ENCODE measurements at regions not wholly inside any gene's neighbourhood (a gene's known extent, or its start where the extent isn't known, plus 50 kb on each side); places are given as distances from the start of the nearest gene placed in this dataset.

DNA sequence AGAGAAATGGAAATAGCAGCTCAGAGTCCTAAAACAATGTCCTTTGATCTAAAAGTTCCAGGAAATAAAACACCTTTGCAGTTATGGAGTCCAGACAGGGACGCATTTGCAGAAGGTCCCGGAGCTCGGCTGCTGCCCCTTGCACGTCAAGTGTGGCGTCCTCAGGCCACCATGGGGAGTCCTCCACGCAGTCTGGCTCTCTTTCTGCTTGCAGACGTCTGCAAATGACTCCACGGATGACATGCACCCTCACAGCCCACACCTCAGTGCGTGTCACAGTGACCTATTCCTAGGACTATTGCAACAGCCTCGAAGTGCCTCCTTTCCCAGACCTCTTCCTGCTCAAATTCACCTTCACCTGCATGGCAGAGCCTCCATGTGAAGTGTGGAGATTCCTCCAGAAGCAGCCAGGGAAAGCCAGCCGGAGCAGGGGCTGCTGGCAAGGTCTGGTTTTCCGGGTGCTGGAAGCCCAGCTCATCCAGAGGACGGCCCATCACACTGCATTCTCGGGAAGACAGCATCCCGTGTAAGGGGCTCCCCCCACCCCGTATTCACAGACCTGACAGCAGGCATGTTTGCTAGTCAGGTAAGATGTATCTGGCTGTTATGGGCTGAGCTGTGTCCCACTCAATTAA lies 137.7 kb downstream of the ASB1 start:
- Histone ChIP-seq H3K79me2 (ENCODE audit: insufficient read depth) (no peaks in the 10 kb centered on the region), H4K20me1 (ENCODE audit: insufficient read depth) (no peaks in the 10 kb centered on the region), H3K9ac (no peak overlapping the region), H3F3A (ENCODE audit: insufficient read depth) (no peaks in the 10 kb centered on the region), H3K36me3 (ENCODE audit: low read depth) (no peaks in the 10 kb centered on the region), H3K4me3 (no peak overlapping the region), H3K4me1 (ENCODE audit: insufficient read depth) (no peaks in the 10 kb centered on the region), H3K4me2 (ENCODE audit: unreplicated experiment) (no peak overlapping the region), H3K9me2 (ENCODE audit: insufficient read depth) (no peaks in the 10 kb centered on the region), H2AFZ (no peak overlapping the region), H3K27ac (no peak overlapping the region), H3K9me3 (ENCODE audit: low read depth) (no peaks in the 10 kb centered on the region), H3K27me3 (replicated peaks; ENCODE audit: insufficient read depth) (peaks cover 3% of the 10 kb centered on the region; the same call in 1 of the 2 replicates)
- DNase-seq: no peak
- 70 to 73% methylated on average over 16 of the region's 16 CpGs for WGBS, 2 experiments (ENCODE audit: low coverage in 1 of 2, low lambda C conversion rate in 2 of 2, missing lambda C conversion rate in 2 of 2)
- TF ChIP-seq EZH2phosphoT487 (IDR thresholded peaks at IDR 0.05; ENCODE audit: insufficient read depth, low read depth) (no peak), EZH2 (IDR thresholded peaks at IDR 0.05; ENCODE audit: insufficient read depth, poor library complexity, severe bottlenecking) (no peak)
- in situ Hi-C loops (cut with MboI): no loop called here

DNA sequence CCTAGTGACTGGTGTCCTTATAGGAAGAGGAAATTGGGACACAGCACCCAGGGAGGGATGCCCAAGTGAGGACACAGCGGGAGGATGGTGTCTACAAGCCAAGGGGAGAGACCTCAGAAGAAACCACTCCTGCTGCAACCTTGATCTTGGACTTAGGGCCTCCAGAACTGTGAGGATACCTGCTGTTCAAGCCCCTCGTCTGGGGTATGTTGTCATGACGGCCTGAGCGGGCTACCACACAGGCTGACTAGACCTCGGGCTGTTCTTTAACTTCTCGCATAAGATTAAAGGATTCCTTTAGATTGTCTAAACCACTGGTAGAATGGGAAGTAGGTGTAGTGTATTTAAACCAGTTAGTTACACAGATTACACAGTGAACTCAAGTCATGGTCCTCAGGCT lies 138.3 kb downstream of the ASB1 start:
- H3K79me2 ChIP-seq (ENCODE audit: insufficient read depth): no peaks in the 10 kb centered on the region
- H3K9me2 ChIP-seq (ENCODE audit: insufficient read depth): no peaks in the 10 kb centered on the region
- WGBS, 2 experiments (ENCODE audit: low coverage in 1 of 2, low lambda C conversion rate in 2 of 2, missing lambda C conversion rate in 2 of 2): 81 to 84% methylated on average over 6 of the region's 6 CpGs
- H3K27me3 ChIP-seq (replicated peaks; ENCODE audit: insufficient read depth): peaks cover 4% of the 10 kb centered on the region; the same call in 1 of the 2 replicates
- H4K20me1 ChIP-seq (ENCODE audit: insufficient read depth): no peaks in the 10 kb centered on the region
- H3K9ac ChIP-seq: no peak overlapping the region
- no peak overlapping the region for H3K4me3 ChIP-seq
- no peak overlapping the region for H2AFZ ChIP-seq
- no peaks in the 10 kb centered on the region for H3F3A ChIP-seq (ENCODE audit: insufficient read depth)
- no peaks in the 10 kb centered on the region for H3K4me1 ChIP-seq (ENCODE audit: insufficient read depth)
- H3K4me2 ChIP-seq (ENCODE audit: unreplicated experiment): no peak overlapping the region
- H3K27ac ChIP-seq: no peak overlapping the region
- H3K9me3 ChIP-seq (ENCODE audit: low read depth): no peaks in the 10 kb centered on the region
- DNase-seq: no peak
- H3K36me3 ChIP-seq (ENCODE audit: low read depth): no peaks in the 10 kb centered on the region
- TF ChIP-seq EZH2 (IDR thresholded peaks at IDR 0.05; ENCODE audit: insufficient read depth, poor library complexity, severe bottlenecking) (no peak), EZH2phosphoT487 (IDR thresholded peaks at IDR 0.05; ENCODE audit: insufficient read depth, low read depth) (no peak)
- in situ Hi-C loops (cut with MboI): no loop called here

DNA sequence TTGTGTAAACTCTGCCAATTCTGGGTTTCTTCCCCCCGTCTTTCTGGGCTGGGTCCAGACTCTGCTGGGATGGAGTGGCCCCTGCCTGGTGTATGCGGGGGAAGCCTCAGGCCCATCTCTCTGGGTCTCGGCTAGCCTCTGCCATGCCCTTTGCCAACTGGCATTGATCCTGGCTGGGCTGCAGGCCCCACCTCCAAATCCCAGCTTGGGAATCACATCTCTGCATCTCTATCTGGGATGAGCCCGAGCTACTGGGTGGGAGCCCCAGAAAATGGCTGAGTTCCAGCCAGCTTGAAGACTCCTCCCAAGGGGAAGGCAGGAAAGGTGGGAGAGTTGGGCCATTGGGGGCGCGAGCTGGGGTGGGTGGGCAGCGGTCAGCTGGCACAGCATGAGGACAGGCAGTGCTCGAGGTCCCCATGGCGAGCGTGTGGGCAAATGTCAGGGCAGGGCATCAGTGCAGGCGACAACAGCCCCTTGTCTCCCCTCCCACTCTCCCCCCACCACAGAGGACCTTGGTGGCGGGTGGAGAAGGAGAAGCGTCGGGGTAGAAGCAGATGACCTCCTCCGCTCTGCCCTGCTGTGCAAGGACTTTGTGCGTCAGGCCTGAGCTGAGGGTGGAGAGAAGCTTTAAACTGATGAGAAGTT lies 139.4 kb downstream of the ASB1 start:
- WGBS, 2 experiments (ENCODE audit: low coverage in 1 of 2, low lambda C conversion rate in 2 of 2, missing lambda C conversion rate in 2 of 2): 81 to 85% methylated on average over 8 to 16 of the region's 16 CpGs
- DNase-seq: no peak

DNA sequence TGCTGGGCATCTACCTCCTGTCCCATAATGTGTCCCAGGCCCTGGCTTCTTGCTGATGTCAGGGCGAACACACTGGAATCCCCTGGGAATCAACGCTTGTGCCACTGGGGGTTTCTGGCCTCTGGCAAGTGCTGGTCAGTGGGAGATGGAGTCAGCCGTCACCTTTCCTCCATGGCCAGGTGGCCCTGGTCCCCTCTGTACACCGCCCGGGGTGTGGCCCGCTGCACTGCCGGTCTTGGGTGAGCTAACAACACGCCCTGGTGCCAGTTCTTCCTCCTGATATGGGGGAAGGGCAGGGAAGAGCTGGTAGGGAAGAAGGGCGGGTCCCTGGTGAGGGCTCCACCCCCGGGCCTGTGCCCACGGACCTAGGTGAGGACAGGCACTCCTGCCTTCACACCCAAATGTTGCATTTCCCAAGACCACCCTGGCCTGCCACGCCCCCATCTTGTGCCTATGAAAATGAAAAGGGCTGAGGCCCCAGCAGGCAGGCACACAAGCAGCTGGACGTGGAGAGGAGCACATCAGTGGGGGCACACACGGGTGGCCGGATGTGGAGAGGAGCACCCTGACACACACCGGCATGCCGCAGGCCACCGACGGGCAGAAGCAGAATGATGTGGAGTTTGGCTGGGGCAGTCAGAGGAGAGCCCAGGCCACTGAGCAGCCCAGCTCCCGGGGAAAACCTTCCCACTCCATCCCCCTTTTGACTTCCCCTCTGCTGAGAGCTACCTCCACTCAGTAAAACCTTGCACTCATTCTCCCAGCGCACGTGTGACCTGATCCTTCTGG lies 140.5 kb downstream of the ASB1 start:
- Histone ChIP-seq H3K9ac (no peak overlapping the region), H3K4me3 (no peak overlapping the region), H3K4me1 (ENCODE audit: insufficient read depth) (no peaks in the 10 kb centered on the region), H3K9me3 (ENCODE audit: low read depth) (no peaks in the 10 kb centered on the region), H3K27me3 (replicated peaks; ENCODE audit: insufficient read depth) (peaks cover 4% of the 10 kb centered on the region; the same call in 1 of the 2 replicates), H3K27ac (no peak overlapping the region), H3F3A (ENCODE audit: insufficient read depth) (no peaks in the 10 kb centered on the region), H2AFZ (no peak overlapping the region), H3K36me3 (ENCODE audit: low read depth) (no peaks in the 10 kb centered on the region), H3K4me2 (ENCODE audit: unreplicated experiment) (no peak overlapping the region), H4K20me1 (ENCODE audit: insufficient read depth) (no peaks in the 10 kb centered on the region), H3K79me2 (ENCODE audit: insufficient read depth) (no peaks in the 10 kb centered on the region), H3K9me2 (ENCODE audit: insufficient read depth) (no peaks in the 10 kb centered on the region)
- TF ChIP-seq EZH2 (IDR thresholded peaks at IDR 0.05; ENCODE audit: insufficient read depth, poor library complexity, severe bottlenecking) (no peak), EZH2phosphoT487 (IDR thresholded peaks at IDR 0.05; ENCODE audit: insufficient read depth, low read depth) (no peak)
- no peak for DNase-seq
- 86 to 88% methylated on average over 18 to 22 of the region's 22 CpGs for WGBS, 2 experiments (ENCODE audit: low coverage in 1 of 2, low lambda C conversion rate in 2 of 2, missing lambda C conversion rate in 2 of 2)
- in situ Hi-C loops (cut with MboI): no loop called here

More for the DNA sequence above, 139.4 kb downstream of the ASB1 start:
- no peaks in the 10 kb centered on the region for H3K9me2 ChIP-seq (ENCODE audit: insufficient read depth)
- H3K9ac ChIP-seq: no peak overlapping the region
- H3K4me1 ChIP-seq (ENCODE audit: insufficient read depth): no peaks in the 10 kb centered on the region
- H3K27ac ChIP-seq: no peak overlapping the region
- H2AFZ ChIP-seq: no peak overlapping the region
- no peaks in the 10 kb centered on the region for H3K36me3 ChIP-seq (ENCODE audit: low read depth)
- H4K20me1 ChIP-seq (ENCODE audit: insufficient read depth): no peaks in the 10 kb centered on the region
- no peak overlapping the region for H3K4me3 ChIP-seq
- in situ Hi-C loops (cut with MboI): no loop called here
- TF ChIP-seq EZH2 (IDR thresholded peaks at IDR 0.05; ENCODE audit: insufficient read depth, poor library complexity, severe bottlenecking): no peak
- TF ChIP-seq EZH2phosphoT487 (IDR thresholded peaks at IDR 0.05; ENCODE audit: insufficient read depth, low read depth): no peak
- no peak overlapping the region for H3K4me2 ChIP-seq (ENCODE audit: unreplicated experiment)
- peaks cover 4% of the 10 kb centered on the region; the same call in 1 of the 2 replicates for H3K27me3 ChIP-seq (replicated peaks; ENCODE audit: insufficient read depth)
- no peaks in the 10 kb centered on the region for H3F3A ChIP-seq (ENCODE audit: insufficient read depth)
- H3K9me3 ChIP-seq (ENCODE audit: low read depth): no peaks in the 10 kb centered on the region
- H3K79me2 ChIP-seq (ENCODE audit: insufficient read depth): no peaks in the 10 kb centered on the region

Data from GM23248 (cell line).